ENCODE measurements at regions not wholly inside any gene's neighbourhood (a gene's known extent, or its start where the extent isn't known, plus 50 kb on each side); places are given as distances from the start of the nearest gene placed in this dataset.
"Not testable (repeated sequence)": the region's sequence is repeated elsewhere in the genome, so short reads cannot be mapped to it uniquely, and the experiment has no call there.

GRCh38 chr10:123357421-123357930 lies 203.3 kb downstream of the BUB3 start:
- no peak for DNase-seq (ENCODE audit: low read depth)
- H3K4me3 ChIP-seq (ENCODE audit: low read depth, low read length): no peak overlapping the region

GRCh38 chr10:123359539-123359938 lies 205.3 kb downstream of the BUB3 start:
- no peak for DNase-seq (ENCODE audit: low read depth)
- no peak overlapping the region for H3K4me3 ChIP-seq (ENCODE audit: low read depth, low read length)

GRCh38 chr10:123361832-123362231 lies 207.6 kb downstream of the BUB3 start:
- H3K4me3 ChIP-seq (ENCODE audit: low read depth, low read length): no peak overlapping the region
- DNase-seq (ENCODE audit: low read depth): no peak

GRCh38 chr10:123367195-123367594 lies 213.0 kb downstream of the BUB3 start:
- no peak for DNase-seq (ENCODE audit: low read depth)
- no peak overlapping the region for H3K4me3 ChIP-seq (ENCODE audit: low read depth, low read length)

- not testable (repeated sequence) for H3K4me3 ChIP-seq (ENCODE audit: low read depth, low read length); DNase-seq (ENCODE audit: low read depth)
Observed at GRCh38 chr10:123371626-123372025, 217.4 kb downstream of the BUB3 start.

- DNase-seq (ENCODE audit: low read depth): no peak
- no peak overlapping the region for H3K4me3 ChIP-seq (ENCODE audit: low read depth, low read length)
Observed at GRCh38 chr10:123373591-123373990, 219.4 kb downstream of the BUB3 start.

- H3K4me3 ChIP-seq (ENCODE audit: low read depth, low read length): no peak overlapping the region
- no peak for DNase-seq (ENCODE audit: low read depth)
Observed at GRCh38 chr10:123375097-123375496, 220.9 kb downstream of the BUB3 start.

GRCh38 chr10:123375738-123376137 lies 221.5 kb downstream of the BUB3 start:
- no peak overlapping the region for H3K4me3 ChIP-seq (ENCODE audit: low read depth, low read length)
- DNase-seq (ENCODE audit: low read depth): no peak

GRCh38 chr10:123377883-123378282 lies 223.7 kb downstream of the BUB3 start:
- H3K4me3 ChIP-seq (ENCODE audit: low read depth, low read length): no peak overlapping the region
- no peak for DNase-seq (ENCODE audit: low read depth)

GRCh38 chr10:123378302-123378701 lies 224.1 kb downstream of the BUB3 start:
- DNase-seq (ENCODE audit: low read depth): no peak
- no peak overlapping the region for H3K4me3 ChIP-seq (ENCODE audit: low read depth, low read length)

GRCh38 chr10:123379156-123379555 lies 225.0 kb downstream of the BUB3 start:
- DNase-seq (ENCODE audit: low read depth): no peak
- no peak overlapping the region for H3K4me3 ChIP-seq (ENCODE audit: low read depth, low read length)

- DNase-seq (ENCODE audit: low read depth): peak; percentile 1
- H3K4me3 ChIP-seq (ENCODE audit: low read depth, low read length): no peak overlapping the region
Observed at GRCh38 chr10:123380491-123381085, 226.4 kb downstream of the BUB3 start.

GRCh38 chr10:123381224-123381623 lies 227.0 kb downstream of the BUB3 start:
- H3K4me3 ChIP-seq (ENCODE audit: low read depth, low read length): no peak overlapping the region
- peak; percentile 1 for DNase-seq (ENCODE audit: low read depth)

- no peak for DNase-seq (ENCODE audit: low read depth)
- no peak overlapping the region for H3K4me3 ChIP-seq (ENCODE audit: low read depth, low read length)
Observed at GRCh38 chr10:123382491-123382890, 228.3 kb downstream of the BUB3 start.

GRCh38 chr10:123385508-123386080 lies 231.4 kb downstream of the BUB3 start:
- no peak for DNase-seq (ENCODE audit: low read depth)
- no peak overlapping the region for H3K4me3 ChIP-seq (ENCODE audit: low read depth, low read length)

- no peak for DNase-seq (ENCODE audit: low read depth)
- H3K4me3 ChIP-seq (ENCODE audit: low read depth, low read length): no peak overlapping the region
Observed at GRCh38 chr10:123389520-123389919, 235.3 kb downstream of the BUB3 start.

- no peak for DNase-seq (ENCODE audit: low read depth)
- H3K4me3 ChIP-seq (ENCODE audit: low read depth, low read length): no peak overlapping the region
Observed at GRCh38 chr10:123390332-123390731, 236.1 kb downstream of the BUB3 start.

GRCh38 chr10:123390874-123391273 lies 236.7 kb downstream of the BUB3 start:
- H3K4me3 ChIP-seq (ENCODE audit: low read depth, low read length): no peak overlapping the region
- no peak for DNase-seq (ENCODE audit: low read depth)

GRCh38 chr10:123391275-123392028 lies 237.2 kb downstream of the BUB3 start:
- H3K4me3 ChIP-seq (ENCODE audit: low read depth, low read length): no peak overlapping the region
- no peak for DNase-seq (ENCODE audit: low read depth)

GRCh38 chr10:123392182-123392963 lies 238.2 kb downstream of the BUB3 start:
- H3K4me3 ChIP-seq (ENCODE audit: low read depth, low read length): no peak overlapping the region
- no peak for DNase-seq (ENCODE audit: low read depth)

Measured in skeletal muscle cell (primary cell).